Left hindlimb (tissue), 1 donor: ENCODE measurements at regions not wholly inside any gene's neighbourhood (a gene's known extent, or its start where the extent isn't known, plus 50 kb on each side); places are given as distances from the start of the nearest gene placed in this dataset.

ENCODE experiments used
- DNase-seq: peaks from one replicate; pipeline ENCODE4 v3.0.0-alpha.2; 2018

GRCh38 chr2:133721118-133721517 is 152.9 kb upstream of the NCKAP5 start:
- DNase-seq: no peak

- no peak for DNase-seq
Observed at GRCh38 chr2:133723133-133723532, 154.9 kb upstream of the NCKAP5 start.

GRCh38 chr2:133726973-133727372 is 158.7 kb upstream of the NCKAP5 start:
- DNase-seq: no peak

GRCh38 chr2:133732059-133732458 is 163.8 kb upstream of the NCKAP5 start:
- no peak for DNase-seq

GRCh38 chr2:133732982-133733900 is 165.0 kb upstream of the NCKAP5 start:
- DNase-seq: no peak

- no peak for DNase-seq
Observed at GRCh38 chr2:133733901-133734255, 165.6 kb upstream of the NCKAP5 start.

GRCh38 chr2:133734716-133735495 is 166.6 kb upstream of the NCKAP5 start:
- no peak for DNase-seq

GRCh38 chr2:133736674-133737073 is 168.4 kb upstream of the NCKAP5 start:
- DNase-seq: no peak

GRCh38 chr2:133737242-133737993 is 169.2 kb upstream of the NCKAP5 start:
- DNase-seq: no peak

GRCh38 chr2:133739039-133739438 is 170.8 kb upstream of the NCKAP5 start:
- no peak for DNase-seq

- DNase-seq: no peak
Observed at GRCh38 chr2:133740500-133740899, 172.2 kb upstream of the NCKAP5 start.

GRCh38 chr2:133748007-133748700 is 179.9 kb upstream of the NCKAP5 start:
- no peak for DNase-seq

- DNase-seq: no peak
Observed at GRCh38 chr2:133753665-133754064, 185.4 kb upstream of the NCKAP5 start.

- peak; percentile 57 for DNase-seq
Observed at GRCh38 chr2:133755480-133756300, 187.4 kb upstream of the NCKAP5 start.

- no peak for DNase-seq
Observed at GRCh38 chr2:133756833-133757232, 188.6 kb upstream of the NCKAP5 start.

- DNase-seq: peak; percentile 39
Observed at GRCh38 chr2:133760376-133760775, 192.1 kb upstream of the NCKAP5 start.

- peak; percentile 68 for DNase-seq
Observed at GRCh38 chr2:133765658-133766057, 197.4 kb upstream of the NCKAP5 start.

- no peak for DNase-seq
Observed at GRCh38 chr2:133766164-133766832, 198.0 kb upstream of the NCKAP5 start.

- no peak for DNase-seq
Observed at GRCh38 chr2:133768256-133768655, 200.0 kb upstream of the NCKAP5 start.

GRCh38 chr2:133768658-133769435 is 200.6 kb upstream of the NCKAP5 start:
- DNase-seq: no peak
